NCI-H82 treated with DMSO at 0.1 percent for 48 hours (cell line): ENCODE measurements at regions not wholly inside any gene's neighbourhood (a gene's known extent, or its start where the extent isn't known, plus 50 kb on each side); places are given as distances from the start of the nearest gene placed in this dataset.
"Not testable (repeated sequence)": the region's sequence is repeated elsewhere in the genome, so short reads cannot be mapped to it uniquely, and the experiment has no call there.

Experiments
- DNase-seq: peaks from one replicate; lab custom pipeline; 2025; ENCODE audit not compliant: unreplicated experiment; lab: John Stamatoyannopoulos, UW

GRCh38 chr3:88403319-88403718 is 253.6 kb downstream of the C3orf38 start:
- no peak for DNase-seq

GRCh38 chr3:88408097-88408496 is 258.3 kb downstream of the C3orf38 start:
- DNase-seq = no peak

GRCh38 chr3:88408935-88409334 is 259.2 kb downstream of the C3orf38 start:
- DNase-seq = no peak

- no peak for DNase-seq
Observed at GRCh38 chr3:88410259-88410658, 260.5 kb downstream of the C3orf38 start.

- no peak for DNase-seq
Observed at GRCh38 chr3:88412346-88412745, 262.6 kb downstream of the C3orf38 start.

- DNase-seq = no peak
Observed at GRCh38 chr3:88416436-88416835, 266.7 kb downstream of the C3orf38 start.

- no peak for DNase-seq
Observed at GRCh38 chr3:88418219-88418618, 268.5 kb downstream of the C3orf38 start.

GRCh38 chr3:88433568-88433967 is 283.8 kb downstream of the C3orf38 start:
- DNase-seq = no peak

- DNase-seq = no peak
Observed at GRCh38 chr3:88434001-88434400, 284.2 kb downstream of the C3orf38 start.

- DNase-seq = no peak
Observed at GRCh38 chr3:88440701-88441100, 290.9 kb downstream of the C3orf38 start.

GRCh38 chr3:88443066-88443465 is 293.3 kb downstream of the C3orf38 start:
- DNase-seq = no peak

- no peak for DNase-seq
Observed at GRCh38 chr3:88444251-88444650, 294.5 kb downstream of the C3orf38 start.

- DNase-seq = no peak
Observed at GRCh38 chr3:88452228-88452627, 302.5 kb downstream of the C3orf38 start.

GRCh38 chr3:88460369-88460768 is 310.6 kb downstream of the C3orf38 start:
- no peak for DNase-seq

GRCh38 chr3:88462230-88462629 is 312.5 kb downstream of the C3orf38 start:
- no peak for DNase-seq

- no peak for DNase-seq
Observed at GRCh38 chr3:88467191-88467590, 317.4 kb downstream of the C3orf38 start.

GRCh38 chr3:88469216-88469615 is 319.5 kb downstream of the C3orf38 start:
- DNase-seq = no peak

GRCh38 chr3:88478460-88478859 is 328.7 kb downstream of the C3orf38 start:
- DNase-seq = no peak

- no peak for DNase-seq
Observed at GRCh38 chr3:88480822-88481221, 331.1 kb downstream of the C3orf38 start.

GRCh38 chr3:88485001-88485400 is 335.2 kb downstream of the C3orf38 start:
- no peak for DNase-seq

GRCh38 chr3:88508818-88509217 is 359.1 kb downstream of the C3orf38 start:
- DNase-seq = not testable (repeated sequence)

- no peak for DNase-seq
Observed at GRCh38 chr3:88509582-88509981, 359.8 kb downstream of the C3orf38 start.

- no peak for DNase-seq
Observed at GRCh38 chr3:88528494-88528893, 378.7 kb downstream of the C3orf38 start.

GRCh38 chr3:88534534-88534933 is 384.8 kb downstream of the C3orf38 start:
- DNase-seq = no peak
